ENCODE measurements at regions not wholly inside any gene's neighbourhood (a gene's known extent, or its start where the extent isn't known, plus 50 kb on each side); places are given as distances from the start of the nearest gene placed in this dataset.

GRCh38 chr15:79570004-79570403, 137.9 kb downstream of the MINAR1 start:
- TF ChIP-seq CTCF (IDR thresholded peaks at IDR 0.05) (no peak), POLR2AphosphoS5 (IDR thresholded peaks at IDR 0.05) (no peak)
